ENCODE measurements at regions not wholly inside any gene's neighbourhood (a gene's known extent, or its start where the extent isn't known, plus 50 kb on each side); places are given as distances from the start of the nearest gene placed in this dataset.

DNA sequence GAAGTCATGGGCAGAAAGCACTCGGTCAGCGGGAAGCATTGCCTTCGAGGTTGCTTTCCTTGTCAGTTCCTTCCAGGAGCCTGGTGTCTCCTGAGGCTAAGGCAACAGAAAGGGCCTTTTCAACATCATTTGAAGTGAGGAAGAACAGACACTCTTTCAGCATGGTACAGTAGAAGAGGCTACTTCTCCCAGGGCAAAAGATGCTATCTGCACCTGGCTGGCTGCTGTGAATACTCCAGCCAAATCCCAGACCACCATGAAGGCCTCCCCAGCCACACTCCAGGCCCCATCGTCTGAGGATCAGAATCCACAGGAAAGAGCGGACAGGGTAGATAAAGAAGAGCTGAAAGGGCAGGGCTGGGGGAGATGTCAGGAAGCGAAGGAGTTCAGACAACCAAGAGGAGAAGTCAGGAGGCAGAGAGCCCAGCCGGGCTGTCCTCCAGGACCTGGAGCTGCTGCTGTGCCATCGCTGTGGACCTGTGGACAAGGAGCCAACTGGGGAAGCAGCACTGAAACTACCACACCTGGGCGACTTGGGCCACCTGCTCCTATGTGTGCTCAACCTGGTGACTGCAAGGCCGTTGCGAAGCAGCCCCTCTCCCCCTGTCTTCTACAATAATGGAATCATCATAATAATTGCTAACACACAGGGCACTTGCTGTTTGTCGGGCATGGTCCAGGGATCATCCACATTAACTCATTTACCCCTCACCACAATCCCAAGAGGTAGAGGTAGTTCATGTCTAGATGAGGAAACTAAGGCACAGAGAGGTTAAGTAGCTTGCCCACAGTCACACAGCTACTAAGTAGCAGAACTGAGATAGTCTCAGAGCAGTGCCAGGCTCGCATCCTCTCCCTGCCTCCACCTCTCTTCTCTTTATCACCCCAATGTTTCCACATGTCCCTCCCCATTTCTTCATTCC, 88.0 kb upstream of the ZBTB40 start:
- TF ChIP-seq, protein P1, sequence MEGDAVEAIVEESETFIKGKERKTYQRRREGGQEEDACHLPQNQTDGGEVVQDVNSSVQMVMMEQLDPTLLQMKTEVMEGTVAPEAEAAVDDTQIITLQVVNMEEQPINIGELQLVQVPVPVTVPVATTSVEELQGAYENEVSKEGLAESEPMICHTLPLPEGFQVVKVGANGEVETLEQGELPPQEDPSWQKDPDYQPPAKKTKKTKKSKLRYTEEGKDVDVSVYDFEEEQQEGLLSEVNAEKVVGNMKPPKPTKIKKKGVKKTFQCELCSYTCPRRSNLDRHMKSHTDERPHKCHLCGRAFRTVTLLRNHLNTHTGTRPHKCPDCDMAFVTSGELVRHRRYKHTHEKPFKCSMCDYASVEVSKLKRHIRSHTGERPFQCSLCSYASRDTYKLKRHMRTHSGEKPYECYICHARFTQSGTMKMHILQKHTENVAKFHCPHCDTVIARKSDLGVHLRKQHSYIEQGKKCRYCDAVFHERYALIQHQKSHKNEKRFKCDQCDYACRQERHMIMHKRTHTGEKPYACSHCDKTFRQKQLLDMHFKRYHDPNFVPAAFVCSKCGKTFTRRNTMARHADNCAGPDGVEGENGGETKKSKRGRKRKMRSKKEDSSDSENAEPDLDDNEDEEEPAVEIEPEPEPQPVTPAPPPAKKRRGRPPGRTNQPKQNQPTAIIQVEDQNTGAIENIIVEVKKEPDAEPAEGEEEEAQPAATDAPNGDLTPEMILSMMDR (IDR thresholded peaks at IDR 0.05; ENCODE audit: low read length), result no peak
- TF ChIP-seq EZH2 (optimal IDR thresholded peaks at IDR 0.05; ENCODE audit: low read depth, low read length) (no peak), EZH2phosphoT487 (IDR thresholded peaks at IDR 0.05; ENCODE audit: low read length) (no peak)

All from MM.1S (cell line).